Mesothelial cell of epicardium (in vitro differentiated cells): ENCODE measurements at regions not wholly inside any gene's neighbourhood (a gene's known extent, or its start where the extent isn't known, plus 50 kb on each side); places are given as distances from the start of the nearest gene placed in this dataset.
A peak's percentile ranks its signal among the peaks of the same experiment; 100 is the strongest.

Source experiments
- DNase-seq, 2 experiments: peaks; one replicate each; pipeline ENCODE4 v3.0.0; 2021; ENCODE audit warnings: low spot score in 2 of 2; ENCODE audit not compliant: unreplicated experiment in 2 of 2
- H3K27ac Mint-ChIP-seq: 2 replicates; pipeline ENCODE4 v1.8.0; 2021; ENCODE audit warnings: mixed read lengths
- H3K27me3 Mint-ChIP-seq: 2 replicates; pipeline ENCODE4 v1.8.0; 2021; ENCODE audit warnings: low read depth, mixed read lengths
- H3K36me3 Mint-ChIP-seq: 2 replicates; pipeline ENCODE4 v1.8.0; 2021; ENCODE audit warnings: mixed read lengths
- H3K4me1 Mint-ChIP-seq: 2 replicates; pipeline ENCODE4 v1.8.0; 2021; ENCODE audit warnings: mixed read lengths
- H3K4me3 Mint-ChIP-seq: 2 replicates; pipeline ENCODE4 v1.8.0; 2021; ENCODE audit warnings: mild to moderate bottlenecking, moderate library complexity, mixed read lengths
- H3K9me3 Mint-ChIP-seq: 2 replicates; pipeline ENCODE4 v1.8.0; 2021; ENCODE audit warnings: mixed read lengths
- CTCF ChIP-seq: fragments of 200-600 bp; sonication (generic); IDR thresholded peaks from one replicate; pipeline ENCODE4 v1.5.0; 2021; ENCODE audit warnings: antibody characterized with exemption; ENCODE audit not compliant: unreplicated experiment

- H3K27me3 Mint-ChIP-seq, result no peaks in the 10 kb centered on the region
- no peaks in the 10 kb centered on the region for H3K9me3 Mint-ChIP-seq
- no peaks in the 10 kb centered on the region for H3K4me1 Mint-ChIP-seq
- H3K27ac Mint-ChIP-seq, result no peak overlapping the region
- DNase-seq, result no peak
- no peaks in the 10 kb centered on the region for H3K36me3 Mint-ChIP-seq
- H3K4me3 Mint-ChIP-seq, result no peak overlapping the region
- TF ChIP-seq CTCF, result no peak
These were observed 475.9 kb downstream of the LRRIQ3 start for GRCh38 chr1:73722055-73722454.

- H3K4me1 Mint-ChIP-seq, result no peaks in the 10 kb centered on the region
- no peaks in the 10 kb centered on the region for H3K27me3 Mint-ChIP-seq
- H3K4me3 Mint-ChIP-seq, result no peak overlapping the region
- TF ChIP-seq CTCF, result no peak
- no peak for DNase-seq
- no peaks in the 10 kb centered on the region for H3K9me3 Mint-ChIP-seq
- no peaks in the 10 kb centered on the region for H3K36me3 Mint-ChIP-seq
- no peak overlapping the region for H3K27ac Mint-ChIP-seq
These were observed 480.0 kb downstream of the LRRIQ3 start for GRCh38 chr1:73717976-73718375.

DNA sequence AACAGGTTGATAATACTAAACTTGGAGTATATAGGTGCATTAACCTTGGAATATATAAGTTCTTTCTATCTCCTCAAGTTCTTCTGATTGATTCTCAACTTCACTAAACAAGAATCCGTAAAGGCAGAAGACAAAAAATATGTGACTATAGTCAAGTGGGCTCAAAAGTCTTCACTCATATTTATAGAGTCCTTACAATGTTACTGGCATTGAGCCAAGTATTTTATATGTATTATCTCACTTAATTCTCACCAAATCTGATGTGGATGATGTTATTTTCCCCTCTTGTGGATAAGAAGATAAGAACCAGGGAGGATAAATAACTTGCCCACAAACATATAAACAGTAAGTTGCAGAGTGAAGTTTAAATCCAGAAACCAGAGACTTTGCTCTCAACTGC, 486.9 kb downstream of the LRRIQ3 start:
- no peaks in the 10 kb centered on the region for H3K4me1 Mint-ChIP-seq
- no peaks in the 10 kb centered on the region for H3K27me3 Mint-ChIP-seq
- H3K4me3 Mint-ChIP-seq, result no peak overlapping the region
- H3K36me3 Mint-ChIP-seq, result no peaks in the 10 kb centered on the region
- no peak for DNase-seq
- no peaks in the 10 kb centered on the region for H3K9me3 Mint-ChIP-seq
- no peak overlapping the region for H3K27ac Mint-ChIP-seq
- TF ChIP-seq CTCF, result no peak

DNA sequence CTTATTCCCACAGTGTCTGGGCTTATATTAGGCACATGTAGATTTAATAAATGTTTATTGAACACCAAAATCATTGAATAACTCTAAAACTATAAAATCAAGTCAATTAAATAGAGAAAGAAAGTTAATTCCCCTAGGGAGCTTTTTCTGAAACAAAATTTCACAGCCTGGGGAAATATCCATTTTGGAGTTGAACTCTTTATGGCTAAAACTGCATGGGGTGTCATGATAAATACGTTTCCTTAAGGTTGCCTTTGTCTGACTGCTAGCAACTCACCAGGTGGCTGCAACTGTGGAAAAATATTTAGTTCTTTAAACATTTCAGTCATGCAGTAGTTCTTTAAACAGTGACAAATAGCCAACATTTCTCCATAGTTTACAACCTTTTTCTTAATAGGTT, 496.1 kb downstream of the LRRIQ3 start:
- TF ChIP-seq CTCF, result no peak
- no peaks in the 10 kb centered on the region for H3K27me3 Mint-ChIP-seq
- H3K36me3 Mint-ChIP-seq, result no peaks in the 10 kb centered on the region
- no peaks in the 10 kb centered on the region for H3K4me1 Mint-ChIP-seq
- H3K4me3 Mint-ChIP-seq, result no peak overlapping the region
- no peak for DNase-seq
- H3K27ac Mint-ChIP-seq, result no peak overlapping the region
- no peaks in the 10 kb centered on the region for H3K9me3 Mint-ChIP-seq

GRCh38 chr1:73676186-73676585, 521.8 kb downstream of the LRRIQ3 start:
- peaks cover 2% of the 10 kb centered on the region for H3K4me1 Mint-ChIP-seq
- TF ChIP-seq CTCF, result no peak
- no peaks in the 10 kb centered on the region for H3K36me3 Mint-ChIP-seq
- H3K4me3 Mint-ChIP-seq, result no peak overlapping the region
- H3K9me3 Mint-ChIP-seq, result no peaks in the 10 kb centered on the region
- H3K27ac Mint-ChIP-seq, result no peak overlapping the region
- DNase-seq, result no peak
- H3K27me3 Mint-ChIP-seq, result no peaks in the 10 kb centered on the region

DNA sequence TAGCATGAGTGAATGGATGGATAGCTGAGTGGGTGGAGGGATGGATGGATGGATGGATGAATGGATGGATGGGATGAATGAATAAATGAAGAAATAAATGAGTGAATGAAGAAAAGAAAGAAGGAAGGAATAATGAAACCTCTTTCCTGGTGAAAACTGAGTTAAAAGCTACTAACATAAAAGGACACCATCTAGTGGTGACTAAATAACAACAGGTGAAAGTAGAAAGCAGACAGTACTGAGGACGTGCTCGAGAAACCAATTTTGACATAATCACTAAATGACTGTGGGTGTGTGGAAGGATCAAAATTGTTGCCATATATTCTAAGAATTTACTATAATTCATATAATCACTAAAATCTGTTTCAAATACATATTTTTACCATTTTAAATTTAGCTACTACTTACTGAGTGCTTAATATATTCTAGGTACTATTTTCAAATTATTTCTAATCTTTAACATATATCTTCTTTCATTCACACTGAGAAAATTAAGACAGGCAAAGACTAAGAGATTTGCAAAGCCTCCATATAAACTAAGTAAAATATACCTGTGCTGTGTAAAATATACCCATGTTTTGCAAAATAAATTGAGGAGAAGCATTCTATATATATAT, 522.9 kb downstream of the LRRIQ3 start:
- no peak overlapping the region for H3K27ac Mint-ChIP-seq
- peaks cover 2% of the 10 kb centered on the region for H3K4me1 Mint-ChIP-seq
- DNase-seq, result no peak
- H3K4me3 Mint-ChIP-seq, result no peak overlapping the region
- TF ChIP-seq CTCF, result peak; percentile 36
- H3K27me3 Mint-ChIP-seq, result no peaks in the 10 kb centered on the region
- H3K9me3 Mint-ChIP-seq, result no peaks in the 10 kb centered on the region
- H3K36me3 Mint-ChIP-seq, result no peaks in the 10 kb centered on the region
